Activated CD4-positive, alpha-beta T cell treated with anti-CD3 and anti-CD28 coated beads, Interleukin-10, Interleukin-2, amounts not matched to agents 100 ng/mL and 50 ng/mL, durations not matched to agents 16 hours and 8 hours (primary cell): ENCODE measurements at regions not wholly inside any gene's neighbourhood (a gene's known extent, or its start where the extent isn't known, plus 50 kb on each side); places are given as distances from the start of the nearest gene placed in this dataset.
"Not testable (repeated sequence)": the region's sequence is repeated elsewhere in the genome, so short reads cannot be mapped to it uniquely, and the experiment has no call there.

Source experiments
- DNase-seq: peaks from one replicate; pipeline ENCODE4 v3.0.0-alpha.2; 2020

- DNase-seq, result no peak
Measured at GRCh38 chr1:14270821-14271220, 327.7 kb upstream of the KAZN start.

- no peak for DNase-seq
Measured at GRCh38 chr1:14273811-14274210, 324.7 kb upstream of the KAZN start.

GRCh38 chr1:14279891-14280290, 318.6 kb upstream of the KAZN start:
- DNase-seq, result not testable (repeated sequence)

- DNase-seq, result no peak
Measured at GRCh38 chr1:14280909-14281308, 317.6 kb upstream of the KAZN start.

GRCh38 chr1:14281412-14281811, 317.1 kb upstream of the KAZN start:
- DNase-seq, result no peak

GRCh38 chr1:14282707-14283106, 315.8 kb upstream of the KAZN start:
- no peak for DNase-seq

- DNase-seq, result no peak
Measured at GRCh38 chr1:14285238-14285637, 313.2 kb upstream of the KAZN start.

- not testable (repeated sequence) for DNase-seq
Measured at GRCh38 chr1:14291182-14291581, 307.3 kb upstream of the KAZN start.

- DNase-seq, result no peak
Measured at GRCh38 chr1:14292520-14292919, 306.0 kb upstream of the KAZN start.

- no peak for DNase-seq
Measured at GRCh38 chr1:14294006-14294405, 304.5 kb upstream of the KAZN start.

- DNase-seq, result no peak
Measured at GRCh38 chr1:14294860-14295536, 303.5 kb upstream of the KAZN start.

GRCh38 chr1:14296795-14297194, 301.7 kb upstream of the KAZN start:
- no peak for DNase-seq

GRCh38 chr1:14297356-14297755, 301.1 kb upstream of the KAZN start:
- DNase-seq, result no peak

GRCh38 chr1:14298806-14299205, 299.7 kb upstream of the KAZN start:
- no peak for DNase-seq

- DNase-seq, result no peak
Measured at GRCh38 chr1:14300991-14301703, 297.3 kb upstream of the KAZN start.

GRCh38 chr1:14301704-14302024, 296.8 kb upstream of the KAZN start:
- DNase-seq, result no peak

- DNase-seq, result no peak
Measured at GRCh38 chr1:14302025-14302424, 296.5 kb upstream of the KAZN start.

GRCh38 chr1:14303011-14303410, 295.5 kb upstream of the KAZN start:
- DNase-seq, result no peak

GRCh38 chr1:14304381-14304865, 294.1 kb upstream of the KAZN start:
- DNase-seq, result no peak

GRCh38 chr1:14308460-14308859, 290.0 kb upstream of the KAZN start:
- no peak for DNase-seq

GRCh38 chr1:14309984-14310383, 288.5 kb upstream of the KAZN start:
- DNase-seq, result no peak

GRCh38 chr1:14310476-14310875, 288.0 kb upstream of the KAZN start:
- no peak for DNase-seq

GRCh38 chr1:14313731-14314431, 284.6 kb upstream of the KAZN start:
- no peak for DNase-seq

GRCh38 chr1:14318830-14319229, 279.7 kb upstream of the KAZN start:
- no peak for DNase-seq
